CD14-positive monocyte (primary cell): ENCODE measurements at regions not wholly inside any gene's neighbourhood (a gene's known extent, or its start where the extent isn't known, plus 50 kb on each side); places are given as distances from the start of the nearest gene placed in this dataset.

Source experiments
- DNase-seq, 3 donors: peaks; one replicate each; pipeline ENCODE4 v3.0.0-alpha.2; 2011 to 2022
- H2AFZ ChIP-seq: 2 replicates; pipeline ENCODE4 v1.6.0; 2012; ENCODE audit warnings: mild to moderate bottlenecking, low read depth, low read length, inconsistent platforms; ENCODE audit not compliant: insufficient read depth, poor library complexity, severe bottlenecking
- H3K27ac ChIP-seq, 2 donors: 1 replicate in 1 of 2; 2 replicates in 1 of 2; pipeline ENCODE4 v1.5.1; 2012 to 2013; ENCODE audit warnings: low read length in 2 of 2, control low read depth in 1 of 2, inconsistent platforms in 1 of 2, low read depth in 1 of 2, mild to moderate bottlenecking in 1 of 2
- H3K27me3 ChIP-seq, 2 donors: one replicate each; pipeline versions ENCODE4 v1.6.0 to v1.6.1; 2011 to 2013; ENCODE audit warnings: low read length in 2 of 2; ENCODE audit not compliant: control insufficient read depth in 2 of 2, insufficient read depth in 2 of 2
- H3K36me3 ChIP-seq, 2 donors: replicated peaks in 1 of 2; 1 replicate in 1 of 2; 2 replicates in 1 of 2; pipeline versions ENCODE4 v1.5.1 to v1.6.1; 2012 to 2013; ENCODE audit warnings: low read length in 2 of 2, control low read depth in 1 of 2, inconsistent platforms in 1 of 2, mild to moderate bottlenecking in 1 of 2; ENCODE audit not compliant: insufficient read depth in 2 of 2, control insufficient read depth in 1 of 2
- H3K4me1 ChIP-seq, 2 donors: 1 replicate in 1 of 2; 2 replicates in 1 of 2; pipeline versions ENCODE4 v1.5.1 to v1.6.1; 2012 to 2013; ENCODE audit warnings: low read length in 2 of 2, control low read depth in 1 of 2, inconsistent platforms in 1 of 2, mild to moderate bottlenecking in 1 of 2, moderate library complexity in 1 of 2; ENCODE audit not compliant: insufficient read depth in 2 of 2, control insufficient read depth in 1 of 2
- H3K4me2 ChIP-seq: replicated peaks from 2 replicates; pipeline ENCODE3; 2012; ENCODE audit warnings: low read length, moderate library complexity, mild to moderate bottlenecking; ENCODE audit not compliant: poor library complexity, severe bottlenecking; ENCODE audit errors: extremely low read depth
- H3K4me3 ChIP-seq, 3 experiments: fragments of 200-600 bp in 1 of 3; sonication (generic) in 1 of 3; replicated peaks in 1 of 3; 1 replicate in 2 of 3; 2 replicates in 1 of 3; pipeline ENCODE4 v1.5.1; 2011 to 2013; ENCODE audit warnings: low read length in 3 of 3, mild to moderate bottlenecking in 3 of 3, control low read depth in 2 of 3, low read depth in 2 of 3, inconsistent platforms in 1 of 3, moderate library complexity in 1 of 3
- H3K79me2 ChIP-seq: 2 replicates; pipeline ENCODE4 v1.6.0; 2012; ENCODE audit warnings: mild to moderate bottlenecking, control low read depth, inconsistent platforms, low read length, moderate library complexity; ENCODE audit not compliant: insufficient read depth
- H3K9ac ChIP-seq: 2 replicates; pipeline ENCODE4 v1.6.0; 2017; ENCODE audit warnings: low read length, mild to moderate bottlenecking; ENCODE audit not compliant: insufficient read depth, poor library complexity, severe bottlenecking
- H3K9me3 ChIP-seq, 2 donors: replicated peaks in 1 of 2; 1 replicate in 1 of 2; 2 replicates in 1 of 2; pipeline versions ENCODE4 v1.5.1 to v1.6.1; 2012 to 2013; ENCODE audit warnings: low read length in 2 of 2, control low read depth in 1 of 2; ENCODE audit not compliant: control insufficient read depth in 1 of 2, insufficient read depth in 1 of 2
- H4K20me1 ChIP-seq: 2 replicates; pipeline ENCODE4 v1.6.0; 2012; ENCODE audit warnings: mild to moderate bottlenecking, low read length, control low read depth, moderate library complexity; ENCODE audit not compliant: insufficient read depth
- H3K27ac Mint-ChIP-seq, 7 donors: one replicate each; pipeline ENCODE4 v1.8.0; 2020; ENCODE audit warnings: mild to moderate bottlenecking in 7 of 7, mixed read lengths in 7 of 7, moderate library complexity in 6 of 7, inconsistent platforms in 2 of 7
- H3K27me3 Mint-ChIP-seq, 3 donors: one replicate each; pipeline ENCODE4 v1.8.0; 2021 to 2022; ENCODE audit warnings: low read depth in 3 of 3, mild to moderate bottlenecking in 3 of 3, mixed read lengths in 3 of 3, moderate library complexity in 3 of 3, inconsistent platforms in 1 of 3
- H3K36me3 Mint-ChIP-seq, 2 donors: one replicate each; pipeline ENCODE4 v1.8.0; 2020; ENCODE audit warnings: mixed read lengths in 2 of 2, inconsistent platforms in 1 of 2, mild to moderate bottlenecking in 1 of 2
- H3K4me1 Mint-ChIP-seq: one replicate; pipeline ENCODE4 v1.8.0; 2020; ENCODE audit warnings: mild to moderate bottlenecking, mixed read lengths
- H3K4me3 Mint-ChIP-seq, 2 donors: one replicate each; pipeline ENCODE4 v1.8.0; 2020; ENCODE audit warnings: mild to moderate bottlenecking in 2 of 2, mixed read lengths in 2 of 2, moderate library complexity in 1 of 2
- H3K9me3 Mint-ChIP-seq, 7 donors: one replicate each; pipeline ENCODE4 v1.8.0; 2020 to 2022; ENCODE audit warnings: mixed read lengths in 7 of 7, mild to moderate bottlenecking in 6 of 7, moderate library complexity in 6 of 7, inconsistent platforms in 2 of 7
- WGBS: methylation state at CpG from one replicate; pipeline ENCODE4 v1.1.5; 2013; ENCODE audit warnings: missing lambda C conversion rate; ENCODE audit not compliant: insufficient coverage; 5-methylcytosine and 5-hydroxymethylcytosine counted together
- intact Hi-C, 2 donors: fragments of 100-400 bp; cut with micrococcal nuclease; formaldehyde crosslinking; loops; one replicate each; pipeline versions ENCODE4 v1.15.0 to v1.15.1; 2023
- TF ChIP-seq, protein P1 (sequence below): fragments of 200-600 bp; IDR thresholded peaks from one replicate; pipeline ENCODE4 v1.8.0; 2022; ENCODE audit warnings: antibody characterized with exemption, mild to moderate bottlenecking

DNA sequence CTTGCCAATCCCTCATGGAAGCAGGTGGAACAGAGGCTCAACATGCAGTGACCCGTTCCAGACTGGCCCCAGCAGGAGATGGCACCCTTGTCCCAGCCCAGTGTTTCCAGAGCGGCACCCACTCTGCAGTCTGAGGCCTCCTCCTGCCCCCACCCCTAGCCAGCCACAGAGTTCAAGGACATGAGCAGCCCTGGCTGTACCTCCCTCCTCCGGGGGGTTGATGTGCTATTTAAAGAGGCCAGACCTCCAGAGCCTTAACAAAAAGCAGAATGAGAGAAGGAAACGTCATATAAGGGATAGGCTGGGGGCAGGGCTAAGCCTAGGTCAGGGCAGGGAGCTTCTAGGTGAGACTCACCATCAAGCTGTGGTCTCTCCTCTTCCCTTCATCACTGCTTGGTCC is 115.7 kb upstream of the NANOS1 start:
- Histone ChIP-seq H3K36me3 (no peaks in the 10 kb centered on the region), H3K27me3 (no peaks in the 10 kb centered on the region), H3K4me1 (no peaks in the 10 kb centered on the region), H3K79me2 (no peaks in the 10 kb centered on the region), H3K4me2 (no peak overlapping the region), H3K9me3 (no peaks in the 10 kb centered on the region), H3K27ac (no peak overlapping the region), H2AFZ (no peak overlapping the region), H3K9ac (no peak overlapping the region), H3K4me3 (no peak overlapping the region), H4K20me1 (no peaks in the 10 kb centered on the region)
- H3K9me3 Mint-ChIP-seq: peaks cover 0 to 3% (median 0%) of the 10 kb centered on the region in 7 donors
- DNase-seq: no peak
- peaks cover 7 to 10% (median 8%) of the 10 kb centered on the region in 3 donors for H3K27me3 Mint-ChIP-seq
- no peaks in the 10 kb centered on the region for H3K36me3 Mint-ChIP-seq
- H3K4me1 Mint-ChIP-seq: no peaks in the 10 kb centered on the region
- WGBS: 80% methylated on average over 2 of the region's 4 CpGs
- no peak overlapping the region for H3K27ac Mint-ChIP-seq
- H3K4me3 Mint-ChIP-seq: no peak overlapping the region
- TF ChIP-seq, protein P1, sequence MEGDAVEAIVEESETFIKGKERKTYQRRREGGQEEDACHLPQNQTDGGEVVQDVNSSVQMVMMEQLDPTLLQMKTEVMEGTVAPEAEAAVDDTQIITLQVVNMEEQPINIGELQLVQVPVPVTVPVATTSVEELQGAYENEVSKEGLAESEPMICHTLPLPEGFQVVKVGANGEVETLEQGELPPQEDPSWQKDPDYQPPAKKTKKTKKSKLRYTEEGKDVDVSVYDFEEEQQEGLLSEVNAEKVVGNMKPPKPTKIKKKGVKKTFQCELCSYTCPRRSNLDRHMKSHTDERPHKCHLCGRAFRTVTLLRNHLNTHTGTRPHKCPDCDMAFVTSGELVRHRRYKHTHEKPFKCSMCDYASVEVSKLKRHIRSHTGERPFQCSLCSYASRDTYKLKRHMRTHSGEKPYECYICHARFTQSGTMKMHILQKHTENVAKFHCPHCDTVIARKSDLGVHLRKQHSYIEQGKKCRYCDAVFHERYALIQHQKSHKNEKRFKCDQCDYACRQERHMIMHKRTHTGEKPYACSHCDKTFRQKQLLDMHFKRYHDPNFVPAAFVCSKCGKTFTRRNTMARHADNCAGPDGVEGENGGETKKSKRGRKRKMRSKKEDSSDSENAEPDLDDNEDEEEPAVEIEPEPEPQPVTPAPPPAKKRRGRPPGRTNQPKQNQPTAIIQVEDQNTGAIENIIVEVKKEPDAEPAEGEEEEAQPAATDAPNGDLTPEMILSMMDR: no peak
- intact Hi-C loops: no loop called here

DNA sequence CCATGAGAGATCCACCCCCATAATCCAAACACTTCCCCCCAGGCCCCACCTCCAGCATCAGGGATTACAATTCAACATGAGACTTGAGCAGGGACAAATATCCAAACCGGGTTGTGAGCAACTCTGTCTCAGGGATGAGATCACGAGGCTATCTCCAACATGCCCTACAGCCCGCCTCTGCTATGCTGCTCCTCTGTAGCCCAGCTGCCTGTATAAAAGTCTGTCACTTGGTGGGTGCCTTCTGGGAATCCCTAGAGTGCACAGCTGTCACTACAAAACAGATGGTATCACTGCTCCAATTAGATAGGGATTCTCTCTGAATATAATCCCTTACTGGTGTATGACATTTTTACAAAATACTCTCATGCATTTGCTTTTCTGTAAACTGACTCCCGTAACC is 114.9 kb upstream of the NANOS1 start:
- no peaks in the 10 kb centered on the region for H3K79me2 ChIP-seq
- no peak overlapping the region for H3K9ac ChIP-seq
- no peak overlapping the region for H3K4me3 ChIP-seq
- no peaks in the 10 kb centered on the region for H3K4me1 ChIP-seq
- Mint-ChIP-seq H3K4me3 (no peak overlapping the region), H3K36me3 (no peaks in the 10 kb centered on the region), H3K4me1 (no peaks in the 10 kb centered on the region), H3K27me3 (peaks cover 5 to 7% (median 7%) of the 10 kb centered on the region in 3 donors), H3K9me3 (peaks cover 0 to 3% (median 0%) of the 10 kb centered on the region in 7 donors), H3K27ac (no peak overlapping the region)
- DNase-seq: no peak
- intact Hi-C loops: no loop called here
- H3K4me2 ChIP-seq: no peak overlapping the region
- H3K36me3 ChIP-seq: no peaks in the 10 kb centered on the region
- no peak overlapping the region for H2AFZ ChIP-seq
- TF ChIP-seq, protein P1: no peak
- H3K9me3 ChIP-seq: no peaks in the 10 kb centered on the region
- no peak overlapping the region for H3K27ac ChIP-seq
- 78% methylated on average over 3 of the region's 4 CpGs for WGBS
- H4K20me1 ChIP-seq: no peaks in the 10 kb centered on the region
- no peaks in the 10 kb centered on the region for H3K27me3 ChIP-seq
